HT1080 (cell line): ENCODE measurements at regions not wholly inside any gene's neighbourhood (a gene's known extent, or its start where the extent isn't known, plus 50 kb on each side); places are given as distances from the start of the nearest gene placed in this dataset. TPM values are rescaled to one million over a fixed set of nuclear protein-coding genes. Genes with fewer than 3 reads are reported as not detected.

Experiments used
- DNase-seq: peaks from one replicate; pipeline ENCODE4 v3.0.0-alpha.2; 2015; ENCODE audit warnings: low read depth
- small RNA-seq: library from RNA; depleted of rRNA; stranded (forward); fragments of <200 nt; gene quantifications from one replicate; pipeline ENCODE3, GENCODE V24; 2014

GRCh38 chr2:80786584-80786983, 482.0 kb upstream of the LRRTM1 start:
- DNase-seq = no peak

- DNase-seq = no peak
Measured at GRCh38 chr2:80778704-80779103, 474.2 kb upstream of the LRRTM1 start.

GRCh38 chr2:80748592-80748991, 444.0 kb upstream of the LRRTM1 start:
- no peak for DNase-seq

GRCh38 chr2:80737047-80737446, 432.5 kb upstream of the LRRTM1 start:
- no peak for DNase-seq

GRCh38 chr2:80725001-80725400, 420.4 kb upstream of the LRRTM1 start:
- DNase-seq = no peak

GRCh38 chr2:80722803-80723202, 418.3 kb upstream of the LRRTM1 start:
- DNase-seq = no peak

- no peak for DNase-seq
Measured at GRCh38 chr2:80719607-80720006, 415.1 kb upstream of the LRRTM1 start.

- DNase-seq = no peak
Measured at GRCh38 chr2:80715433-80715832, 410.9 kb upstream of the LRRTM1 start.

- DNase-seq = no peak
Measured at GRCh38 chr2:80711915-80712314, 407.4 kb upstream of the LRRTM1 start.

GRCh38 chr2:80706951-80707350, 402.4 kb upstream of the LRRTM1 start:
- no peak for DNase-seq

GRCh38 chr2:80706541-80706940, 402.0 kb upstream of the LRRTM1 start:
- no peak for DNase-seq

- DNase-seq = no peak
Measured at GRCh38 chr2:80703532-80703931, 399.0 kb upstream of the LRRTM1 start.

GRCh38 chr2:80700961-80701360, 396.4 kb upstream of the LRRTM1 start:
- no peak for DNase-seq

Small RNAs in the stretch of these regions (small RNA-seq; reads per million reads assigned to genes)
- gene AC013262.1 (not detected), gene AC138623.1 (not detected), gene RF00019 (not detected), gene RN7SL201P (not detected), gene RNA5SP99 (0.45 reads per million, percentile 51 among the genes with 10 or more reads in this experiment), gene RNU6-1312P (not detected), gene RNU6-685P (not detected), gene RPL37P10 (not detected)
